Stomach (tissue), 4 donors: ENCODE measurements at regions not wholly inside any gene's neighbourhood (a gene's known extent, or its start where the extent isn't known, plus 50 kb on each side); places are given as distances from the start of the nearest gene placed in this dataset.

Experiments
- EP300 ChIP-seq: sonication (generic); formaldehyde crosslinking; IDR thresholded peaks from one replicate; pipeline ENCODE4 v1.6.1; 2017; ENCODE audit warnings: antibody characterized with exemption
- TF ChIP-seq, protein P1 (sequence below), 7 experiments: fragments of 450-650 bp in 4 of 7; fragments of 200-600 bp in 3 of 7; sonication (generic) in 3 of 7; IDR thresholded peaks; one replicate each; pipeline ENCODE4 v1.5.1; 2016 to 2019; ENCODE audit warnings: antibody characterized with exemption in 7 of 7, control low read depth in 2 of 7, mild to moderate bottlenecking in 1 of 7

DNA sequence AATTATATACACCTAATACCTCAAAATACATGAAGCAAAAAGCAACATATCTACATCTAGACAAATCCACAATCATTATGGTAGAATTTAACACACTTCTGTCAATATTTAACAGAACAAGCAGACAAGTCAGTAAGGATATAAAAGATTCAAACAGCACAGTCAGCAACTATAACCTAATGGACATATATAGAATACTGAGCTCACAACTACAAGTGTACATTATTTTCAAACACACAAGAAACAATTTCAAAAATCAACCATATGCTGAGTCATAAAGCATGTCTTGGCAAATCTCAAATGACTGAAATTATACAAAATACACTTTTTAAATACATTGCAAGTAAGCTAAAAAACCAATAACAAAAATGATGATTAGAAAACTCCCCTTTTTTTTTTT, 178.0 kb downstream of the TOMM20 start:
- TF ChIP-seq, protein P1, sequence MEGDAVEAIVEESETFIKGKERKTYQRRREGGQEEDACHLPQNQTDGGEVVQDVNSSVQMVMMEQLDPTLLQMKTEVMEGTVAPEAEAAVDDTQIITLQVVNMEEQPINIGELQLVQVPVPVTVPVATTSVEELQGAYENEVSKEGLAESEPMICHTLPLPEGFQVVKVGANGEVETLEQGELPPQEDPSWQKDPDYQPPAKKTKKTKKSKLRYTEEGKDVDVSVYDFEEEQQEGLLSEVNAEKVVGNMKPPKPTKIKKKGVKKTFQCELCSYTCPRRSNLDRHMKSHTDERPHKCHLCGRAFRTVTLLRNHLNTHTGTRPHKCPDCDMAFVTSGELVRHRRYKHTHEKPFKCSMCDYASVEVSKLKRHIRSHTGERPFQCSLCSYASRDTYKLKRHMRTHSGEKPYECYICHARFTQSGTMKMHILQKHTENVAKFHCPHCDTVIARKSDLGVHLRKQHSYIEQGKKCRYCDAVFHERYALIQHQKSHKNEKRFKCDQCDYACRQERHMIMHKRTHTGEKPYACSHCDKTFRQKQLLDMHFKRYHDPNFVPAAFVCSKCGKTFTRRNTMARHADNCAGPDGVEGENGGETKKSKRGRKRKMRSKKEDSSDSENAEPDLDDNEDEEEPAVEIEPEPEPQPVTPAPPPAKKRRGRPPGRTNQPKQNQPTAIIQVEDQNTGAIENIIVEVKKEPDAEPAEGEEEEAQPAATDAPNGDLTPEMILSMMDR (IDR thresholded peaks at IDR 0.05), result no peak
- no peak for TF ChIP-seq EP300
